ENCODE measurements at regions not wholly inside any gene's neighbourhood (a gene's known extent, or its start where the extent isn't known, plus 50 kb on each side); places are given as distances from the start of the nearest gene placed in this dataset.
"Not testable (repeated sequence)": the region's sequence is repeated elsewhere in the genome, so short reads cannot be mapped to it uniquely, and the experiment has no call there.

DNA sequence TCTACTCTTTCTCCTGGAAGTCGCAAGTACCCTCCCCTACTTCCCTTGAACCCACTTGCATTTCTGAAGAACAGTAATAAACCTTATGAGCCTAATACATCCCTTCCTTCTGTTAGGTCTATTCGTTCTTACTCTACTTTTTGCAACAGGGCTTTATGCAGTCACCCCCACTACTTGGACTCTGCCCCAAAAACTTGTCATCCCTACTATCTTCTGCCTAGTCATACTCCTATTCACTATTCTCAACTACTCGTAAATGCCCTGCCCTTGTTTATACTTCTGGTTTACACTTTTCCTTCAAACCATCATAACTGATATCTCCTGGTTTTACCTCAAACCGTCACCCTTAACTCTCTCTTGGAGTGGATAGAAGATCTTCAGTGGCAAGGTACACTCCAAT lies 55.2 kb upstream of the SLIT2 start:
- no peak for DNase-seq (ENCODE audit: low spot score)

DNA sequence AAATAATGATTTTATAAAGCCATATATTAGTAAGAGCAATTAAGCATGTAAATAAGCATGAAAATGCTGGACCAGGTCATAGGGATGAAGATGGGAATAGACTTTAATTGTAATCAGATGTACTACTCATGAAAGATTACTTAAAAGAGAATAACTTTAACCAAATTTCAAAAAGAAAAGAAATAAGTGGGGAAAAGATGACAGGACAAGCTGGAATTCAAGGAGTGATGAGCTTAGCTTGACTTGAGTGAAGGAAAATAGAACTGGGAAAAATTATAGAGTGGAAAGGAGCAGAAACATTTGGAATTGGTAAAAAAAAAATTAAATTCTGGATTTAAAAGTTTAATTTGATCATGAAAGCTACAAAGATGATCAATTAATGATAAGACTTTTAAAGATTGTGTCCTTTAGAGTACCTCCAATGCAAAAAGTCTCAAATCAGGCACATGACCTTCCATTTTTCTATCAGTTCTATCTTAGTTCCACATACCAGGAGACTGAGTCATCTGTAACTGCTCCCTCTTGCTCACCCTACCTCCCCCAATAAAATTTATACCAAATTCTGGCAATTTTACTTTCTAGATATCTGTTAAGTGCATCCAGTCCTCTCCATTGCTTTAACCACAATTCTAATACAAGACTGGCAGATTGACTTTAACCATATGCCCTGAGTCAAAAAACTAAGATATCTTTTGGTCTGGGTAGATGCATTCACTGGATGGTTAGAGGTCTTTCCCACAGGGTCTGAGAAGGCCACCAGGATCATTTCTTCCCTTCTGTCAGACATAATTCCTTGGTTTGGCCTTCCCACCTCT lies 56.4 kb upstream of the SLIT2 start:
- no peak for DNase-seq (ENCODE audit: low spot score)

DNA sequence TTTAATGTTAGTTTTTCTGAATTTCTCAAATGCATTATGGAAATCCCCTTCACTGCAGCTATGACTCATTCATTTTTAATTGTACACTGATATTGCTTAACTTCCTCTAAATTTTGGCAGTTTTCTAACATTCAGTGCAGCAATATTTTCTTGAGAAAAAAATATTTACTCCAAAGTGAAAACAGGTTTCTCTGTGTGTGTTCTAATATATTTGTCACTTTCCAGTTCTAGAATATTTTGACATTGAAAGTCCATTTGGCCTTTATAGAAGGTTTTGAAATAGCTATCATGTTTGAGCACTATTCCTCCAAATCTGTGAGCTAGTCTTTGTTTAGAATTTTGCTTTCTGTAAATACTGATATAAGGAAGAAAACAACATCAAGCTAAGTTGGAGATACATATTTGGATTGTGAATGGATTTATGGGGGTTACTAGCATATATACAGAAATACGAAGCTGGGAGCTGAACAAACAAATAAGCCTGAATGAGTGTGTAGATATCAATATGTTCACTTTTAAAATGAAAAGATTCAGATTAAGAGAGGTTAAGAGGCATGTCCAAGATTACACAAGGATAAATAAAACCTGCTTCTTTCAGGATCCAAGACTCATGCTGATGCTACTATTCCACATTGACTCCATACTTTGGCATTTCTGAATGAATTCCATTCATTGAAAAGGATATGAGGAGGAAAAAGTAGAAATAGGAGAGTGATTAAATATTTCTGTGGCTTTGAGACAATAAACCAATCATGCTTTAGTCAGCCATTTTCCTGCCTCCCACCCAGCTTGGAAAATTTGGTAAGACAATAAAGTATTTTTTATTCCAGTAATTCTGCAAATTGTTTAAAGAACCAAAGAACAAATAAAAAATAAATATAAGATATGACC lies 57.3 kb upstream of the SLIT2 start:
- peak; percentile 53 for DNase-seq (ENCODE audit: low spot score)

DNA sequence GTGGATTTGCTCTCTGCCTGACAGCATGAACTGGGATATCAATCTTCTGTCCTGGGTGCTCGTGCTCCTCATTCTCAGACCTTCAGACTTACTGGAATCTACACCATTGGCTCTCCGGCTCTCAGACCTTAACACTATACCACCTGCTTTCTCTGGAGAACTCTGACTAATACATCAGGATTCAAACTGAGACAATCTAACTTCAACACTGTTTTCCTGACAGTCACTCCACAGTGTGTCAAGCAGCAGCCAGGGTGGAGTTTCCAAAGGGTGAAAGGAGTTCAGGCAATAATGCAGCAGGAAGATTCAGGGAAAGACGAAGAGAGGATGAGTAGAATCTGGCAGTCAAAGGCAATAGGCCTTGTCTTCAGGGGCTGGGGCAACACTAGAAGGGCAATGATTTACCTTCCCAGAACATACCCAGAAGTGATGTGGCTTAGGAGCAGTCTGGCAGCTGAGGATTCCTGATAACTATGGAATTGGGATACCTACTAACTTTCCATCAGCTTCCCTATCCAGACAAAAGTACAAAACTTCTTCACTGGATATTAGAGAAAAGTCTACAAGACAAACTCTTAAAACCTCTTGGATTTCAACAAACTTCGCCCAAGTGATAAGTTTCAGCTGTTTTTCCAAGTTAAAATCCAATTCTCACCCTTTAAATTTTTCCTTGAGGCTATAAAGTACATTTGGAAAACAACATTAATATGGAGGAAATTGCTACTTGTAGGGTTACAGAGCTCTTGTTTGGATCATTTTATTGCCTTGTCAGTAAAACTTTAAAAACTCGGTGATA lies 58.4 kb upstream of the SLIT2 start:
- DNase-seq (ENCODE audit: low spot score): no peak

DNA sequence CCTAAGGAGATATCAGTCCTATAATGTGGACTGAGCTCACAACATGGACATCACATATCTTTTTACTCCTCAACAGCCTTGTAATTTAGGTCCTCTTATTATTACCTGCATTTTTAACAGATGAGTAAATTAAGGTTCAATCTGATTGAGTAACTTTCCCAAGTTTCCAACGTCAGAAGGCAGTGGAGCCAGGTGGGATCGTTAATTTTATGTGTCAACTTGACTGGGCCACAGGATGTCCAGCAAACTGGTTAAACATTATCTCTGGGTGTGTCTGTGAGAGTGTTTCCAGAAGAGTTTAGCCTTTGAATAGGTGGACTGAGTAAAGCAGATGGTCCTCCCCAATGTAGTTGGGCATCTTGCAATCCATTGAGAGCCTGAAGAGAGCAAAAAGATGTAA lies 59.0 kb upstream of the SLIT2 start:
- DNase-seq (ENCODE audit: low spot score): no peak

DNA sequence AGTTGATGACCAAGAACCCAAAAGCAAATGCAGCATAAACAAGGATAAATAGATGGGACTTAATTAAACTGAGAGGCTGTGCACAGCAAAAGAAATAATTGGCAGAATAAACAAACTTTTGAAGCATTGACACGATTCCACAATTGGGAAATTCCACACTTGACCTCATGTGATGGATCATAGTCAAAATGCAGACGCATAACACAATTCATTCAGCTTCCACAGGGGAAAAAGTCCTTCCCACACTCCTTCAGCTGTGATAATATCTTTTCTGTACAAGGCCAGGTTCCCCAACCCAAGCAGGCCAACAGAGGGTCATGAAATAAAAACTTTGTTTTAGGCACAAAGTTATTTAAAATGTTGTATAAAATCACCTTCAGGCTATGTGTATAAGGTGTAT lies 66.6 kb upstream of the SLIT2 start:
- no peak for DNase-seq (ENCODE audit: low spot score)

DNA sequence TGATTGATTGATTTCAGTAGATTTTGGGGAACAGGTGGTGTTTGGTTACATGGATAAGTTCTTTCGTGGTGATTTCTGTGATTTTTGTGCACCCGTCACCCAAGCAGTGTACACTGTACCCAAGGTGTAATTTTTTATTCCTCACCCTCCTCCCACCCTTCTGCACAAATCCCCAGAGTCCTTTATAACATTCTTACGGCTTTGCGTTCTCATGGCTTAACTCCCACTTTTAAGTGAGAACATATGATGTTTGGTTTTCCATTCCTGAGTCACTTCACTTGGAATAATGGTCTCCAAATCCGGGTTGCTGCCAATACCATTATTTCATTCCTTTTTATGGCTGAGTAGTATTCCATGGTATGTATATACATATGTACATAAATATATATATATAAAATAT lies 68.6 kb upstream of the SLIT2 start:
- not testable (repeated sequence) for DNase-seq (ENCODE audit: low spot score)

DNA sequence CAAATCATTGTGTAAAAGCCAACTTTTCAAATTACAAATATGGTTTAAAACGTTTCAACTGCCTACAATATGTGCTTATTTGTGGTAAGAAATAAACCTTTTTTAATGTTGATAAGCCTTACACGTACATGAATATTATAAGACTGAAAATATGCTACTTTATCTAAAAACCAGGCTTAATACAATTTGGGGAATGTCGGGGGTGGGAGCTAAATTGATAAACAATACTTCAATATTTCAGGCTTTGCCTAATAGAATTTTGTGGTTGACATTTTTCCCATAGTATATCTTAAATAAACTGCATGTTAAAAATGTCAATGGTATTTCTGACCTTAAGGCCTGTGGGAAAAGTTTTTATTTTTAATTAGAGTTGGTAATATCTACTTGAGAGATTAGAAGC lies 69.8 kb upstream of the SLIT2 start:
- no peak for DNase-seq (ENCODE audit: low spot score)

DNA sequence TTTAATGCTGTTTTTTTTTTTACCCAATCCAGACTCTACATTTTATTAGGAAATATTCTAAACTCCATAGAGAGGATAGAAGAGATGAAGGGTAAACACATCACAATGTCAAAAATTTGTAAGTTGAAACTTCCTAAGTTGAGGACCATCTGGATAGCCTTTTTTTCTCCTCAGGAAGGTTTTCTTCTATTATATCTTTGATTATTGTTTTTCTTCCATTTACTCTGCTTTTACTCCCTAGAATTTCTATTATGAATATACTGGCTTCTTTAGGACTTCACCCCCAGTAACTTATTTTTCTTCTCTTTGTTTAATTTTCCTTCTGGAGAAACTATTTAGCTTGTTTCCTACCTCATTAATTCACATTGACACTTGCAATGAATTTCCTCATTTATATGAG lies 71.2 kb upstream of the SLIT2 start:
- DNase-seq (ENCODE audit: low spot score): no peak

DNA sequence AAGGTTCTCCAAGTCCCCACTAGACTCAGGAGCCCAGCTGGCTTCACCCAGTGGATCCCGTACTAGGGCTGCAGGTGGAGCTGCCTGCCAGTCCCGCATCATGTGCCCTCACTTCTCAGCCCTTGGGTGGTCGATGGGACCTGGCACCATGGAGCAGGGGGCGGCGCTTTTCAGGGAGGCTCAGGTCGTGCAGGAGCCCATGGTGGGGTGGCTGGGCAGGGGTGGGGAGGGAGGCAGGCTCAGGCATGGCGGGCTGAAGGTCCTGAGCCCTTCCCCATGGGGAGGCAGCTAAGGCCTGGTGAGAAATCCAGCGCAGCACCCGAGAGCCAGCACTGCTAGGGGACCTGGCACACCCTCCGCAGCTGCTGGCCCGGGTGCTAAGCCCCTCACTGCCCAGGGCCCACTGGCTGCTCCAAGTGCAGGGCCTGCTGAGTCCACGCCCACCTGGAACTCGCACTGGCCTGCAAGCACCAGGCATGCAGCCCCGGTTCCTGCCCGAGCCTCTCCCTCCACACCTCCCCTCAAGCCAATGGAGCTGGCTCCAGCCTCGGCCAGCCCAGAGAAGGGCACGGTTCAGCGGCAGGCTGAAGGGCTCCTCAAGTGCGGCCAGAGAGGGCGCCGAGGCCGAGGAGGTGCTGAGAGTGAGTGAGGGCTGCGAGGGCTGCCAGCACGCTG lies 72.7 kb upstream of the SLIT2 start:
- DNase-seq (ENCODE audit: low spot score): no peak

DNA sequence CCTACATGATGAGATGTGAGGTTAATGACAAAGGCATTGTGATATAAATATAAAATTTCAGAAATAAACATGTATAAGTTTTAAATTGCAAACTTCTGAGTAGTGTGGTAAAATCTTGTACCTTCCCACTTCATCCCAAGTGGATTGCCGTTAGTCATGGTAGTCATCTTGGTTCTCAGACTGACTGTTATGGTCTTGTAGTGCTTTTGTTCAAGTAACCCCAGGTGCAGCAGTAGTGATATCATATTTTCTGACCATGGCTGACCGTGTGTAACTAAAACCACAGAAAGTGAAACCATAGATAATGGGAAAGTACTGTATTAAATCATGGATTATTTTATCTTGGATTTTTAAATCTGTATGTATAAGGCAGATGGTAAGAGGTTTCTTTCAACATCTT lies 74.8 kb upstream of the SLIT2 start:
- no peak for DNase-seq (ENCODE audit: low spot score)

DNA sequence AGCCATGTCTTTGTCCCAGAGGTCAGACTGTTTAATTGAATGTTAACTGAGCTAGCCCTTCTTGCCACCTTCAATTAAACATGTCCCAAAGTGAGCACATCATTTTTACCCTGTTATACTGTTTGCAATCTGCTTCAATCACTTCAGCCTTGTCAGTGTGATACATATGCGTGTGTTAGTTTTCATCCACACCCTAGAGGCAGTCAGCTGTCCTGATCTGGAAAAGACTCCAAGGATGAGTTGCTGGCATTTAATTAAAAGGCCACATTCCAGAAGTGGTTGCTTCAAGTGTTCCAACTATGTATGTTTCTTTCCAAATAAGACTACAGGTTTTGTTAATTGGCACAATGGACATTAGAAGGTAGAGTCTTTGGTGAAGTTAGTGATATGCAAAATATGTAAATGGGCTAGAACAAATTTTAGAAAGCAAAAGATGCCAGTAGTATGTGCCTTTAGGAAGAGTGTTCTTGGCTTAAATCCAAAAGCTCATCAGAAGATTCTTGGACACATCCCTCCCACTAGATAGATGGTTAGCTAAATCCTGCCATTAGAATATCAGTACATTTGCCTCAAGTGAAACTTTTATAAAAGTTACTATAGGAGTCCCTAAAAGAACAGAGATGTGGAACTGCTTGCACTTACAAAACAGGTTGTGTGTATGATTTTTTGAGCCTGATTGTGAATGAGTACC lies 79.5 kb upstream of the SLIT2 start:
- DNase-seq (ENCODE audit: low spot score): peak; percentile 62

DNA sequence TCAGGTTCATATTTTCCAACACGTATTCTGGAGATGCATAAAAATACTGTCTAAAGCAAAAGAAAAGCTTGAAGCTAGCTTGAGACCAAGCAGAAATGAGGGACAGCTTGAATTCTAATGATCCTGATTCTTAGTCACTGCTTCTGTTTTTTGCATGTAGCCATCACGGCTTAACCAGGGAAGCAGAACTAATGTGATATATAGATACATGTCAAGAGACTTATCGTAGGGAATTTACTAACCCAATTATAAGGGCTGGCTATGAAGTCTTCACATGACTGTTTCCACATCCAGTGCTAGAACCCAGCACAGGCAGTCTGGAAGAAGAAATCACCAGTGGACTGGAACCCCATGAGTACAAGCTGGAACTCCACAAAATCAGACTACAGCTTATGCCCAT lies 85.2 kb upstream of the SLIT2 start:
- no peak for DNase-seq (ENCODE audit: low spot score)

DNA sequence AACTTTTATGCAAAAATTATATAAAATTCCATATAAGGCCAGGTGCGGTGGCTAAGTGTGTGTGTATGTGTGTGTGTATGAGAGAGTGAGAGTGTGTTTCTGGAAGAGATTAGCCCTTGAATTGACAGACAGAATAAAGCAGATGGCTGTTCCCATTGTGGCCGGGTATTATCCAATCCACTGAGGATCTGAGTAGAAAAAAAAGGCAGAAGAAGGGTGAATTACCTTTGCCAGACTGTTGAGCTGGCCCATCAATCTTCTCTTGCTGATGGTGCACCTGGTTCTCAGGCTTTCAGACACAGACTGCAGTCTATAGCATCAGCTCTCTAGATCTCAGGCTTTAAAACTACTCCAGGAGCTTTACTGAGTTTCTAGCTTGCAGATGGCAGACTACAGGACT lies 92.2 kb upstream of the SLIT2 start:
- DNase-seq (ENCODE audit: low spot score): no peak

DNA sequence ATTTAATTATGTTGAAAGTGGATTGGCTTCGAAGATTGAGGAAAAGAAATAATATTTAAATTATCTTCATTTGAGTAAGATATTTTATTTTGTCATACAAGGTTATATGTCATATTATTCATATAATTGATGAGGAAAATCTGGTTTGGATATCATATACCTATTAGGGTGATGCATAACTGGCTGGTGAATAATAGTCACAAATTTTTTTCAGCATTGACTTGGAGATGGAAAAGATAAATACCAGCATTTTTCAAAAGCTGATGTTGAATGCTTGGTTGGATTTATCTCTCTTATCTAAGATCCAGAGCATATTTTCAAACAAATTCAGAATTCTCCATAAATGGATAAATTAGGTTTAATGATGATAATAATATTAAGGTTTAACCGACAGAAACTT lies 93.5 kb upstream of the SLIT2 start:
- no peak for DNase-seq (ENCODE audit: low spot score)

DNA sequence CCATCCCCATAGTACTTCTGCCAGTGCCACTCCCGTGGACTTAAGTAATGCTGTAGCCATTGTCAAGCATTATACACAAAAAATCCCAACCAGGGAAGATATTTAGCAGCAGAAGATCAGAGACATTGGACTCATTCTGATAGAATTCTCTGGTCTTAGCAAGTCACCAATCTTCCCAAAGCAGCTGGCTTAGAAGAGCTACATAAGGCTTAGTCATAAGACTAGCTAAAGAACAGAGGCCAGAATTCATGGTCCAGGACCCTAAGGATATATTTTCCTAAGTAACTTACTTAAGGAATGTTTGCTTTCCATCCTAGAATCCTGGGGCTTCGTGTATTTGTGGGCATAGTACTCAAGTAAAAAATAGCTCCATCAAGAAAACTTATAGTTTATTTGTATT lies 100.3 kb upstream of the SLIT2 start:
- DNase-seq (ENCODE audit: low spot score): no peak

DNA sequence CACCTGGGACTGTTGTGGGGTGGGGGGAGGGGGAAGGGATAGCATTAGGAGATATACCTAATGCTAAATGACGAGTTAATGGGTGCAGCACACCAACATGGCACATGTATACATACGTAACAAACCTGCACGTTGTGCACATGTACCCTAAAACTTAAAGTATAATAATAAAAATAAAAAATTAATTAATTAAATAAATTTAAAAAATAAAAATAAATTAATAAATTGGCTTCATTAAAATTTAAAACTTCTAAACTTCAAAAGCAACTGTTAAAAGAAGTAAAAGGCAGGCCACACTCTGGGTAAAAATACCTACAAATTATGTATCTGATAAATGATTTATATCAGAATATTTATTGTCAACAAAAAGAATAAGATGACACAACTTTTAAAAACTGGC lies 102.6 kb upstream of the SLIT2 start:
- DNase-seq (ENCODE audit: low spot score): not testable (repeated sequence)

DNA sequence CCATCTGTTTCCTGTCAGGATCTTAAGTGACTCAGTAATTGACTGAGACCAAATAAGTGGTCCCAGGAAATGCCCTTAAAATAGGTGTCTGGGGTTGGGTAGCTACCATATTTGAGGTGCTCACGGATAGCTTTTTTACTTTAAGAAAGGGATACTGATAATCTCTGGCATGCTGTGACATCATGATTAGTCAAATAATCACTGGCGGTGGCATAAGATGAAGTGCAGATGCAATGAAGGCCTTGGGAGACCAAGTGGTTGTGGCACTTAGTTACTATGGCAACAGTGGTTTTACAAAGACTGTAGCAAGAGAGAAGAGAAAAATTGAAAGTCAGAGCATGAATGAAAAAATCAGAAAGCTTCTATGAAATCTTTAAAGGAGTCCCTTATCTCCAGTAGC lies 114.5 kb upstream of the SLIT2 start:
- peak; percentile 10 for DNase-seq (ENCODE audit: low spot score)

DNA sequence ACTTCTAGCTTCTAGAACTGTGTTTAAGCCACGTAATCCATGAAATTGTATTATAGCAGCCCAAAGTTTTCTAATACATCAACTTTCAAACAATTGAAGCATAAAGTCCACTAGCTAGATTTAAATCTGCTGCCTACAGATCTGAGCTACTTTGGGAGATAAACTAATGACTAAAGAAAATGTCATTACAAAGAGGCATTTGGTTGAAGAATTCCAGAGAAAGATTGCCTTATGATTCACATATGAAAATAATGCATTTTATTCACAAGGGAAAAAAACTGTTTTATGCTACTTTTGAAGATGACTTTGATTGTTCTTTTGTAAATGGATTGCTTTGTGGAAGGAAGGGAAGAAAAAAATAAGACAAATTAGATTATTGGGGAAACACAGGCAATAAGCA lies 124.1 kb upstream of the SLIT2 start:
- DNase-seq (ENCODE audit: low spot score): peak; percentile 17

DNA sequence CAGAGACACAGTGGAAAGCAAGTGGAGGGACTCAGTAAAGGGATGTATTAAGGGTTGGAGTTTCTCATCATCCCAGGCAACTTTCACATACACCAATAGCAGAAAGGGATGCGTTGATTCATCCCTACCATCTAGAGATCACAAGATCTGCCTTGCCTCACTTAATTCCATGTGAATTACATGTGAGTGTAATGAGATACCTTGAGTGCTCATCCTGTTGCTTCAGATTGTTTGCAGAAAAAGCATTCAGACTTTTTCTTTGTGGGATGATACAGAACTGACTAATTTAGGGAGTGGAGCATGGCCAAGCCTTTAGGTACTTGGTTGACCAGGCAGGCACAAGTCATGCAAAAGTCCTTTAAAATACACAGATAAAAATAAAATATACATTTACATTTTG lies 124.8 kb upstream of the SLIT2 start:
- peak; percentile 30 for DNase-seq (ENCODE audit: low spot score)

DNA sequence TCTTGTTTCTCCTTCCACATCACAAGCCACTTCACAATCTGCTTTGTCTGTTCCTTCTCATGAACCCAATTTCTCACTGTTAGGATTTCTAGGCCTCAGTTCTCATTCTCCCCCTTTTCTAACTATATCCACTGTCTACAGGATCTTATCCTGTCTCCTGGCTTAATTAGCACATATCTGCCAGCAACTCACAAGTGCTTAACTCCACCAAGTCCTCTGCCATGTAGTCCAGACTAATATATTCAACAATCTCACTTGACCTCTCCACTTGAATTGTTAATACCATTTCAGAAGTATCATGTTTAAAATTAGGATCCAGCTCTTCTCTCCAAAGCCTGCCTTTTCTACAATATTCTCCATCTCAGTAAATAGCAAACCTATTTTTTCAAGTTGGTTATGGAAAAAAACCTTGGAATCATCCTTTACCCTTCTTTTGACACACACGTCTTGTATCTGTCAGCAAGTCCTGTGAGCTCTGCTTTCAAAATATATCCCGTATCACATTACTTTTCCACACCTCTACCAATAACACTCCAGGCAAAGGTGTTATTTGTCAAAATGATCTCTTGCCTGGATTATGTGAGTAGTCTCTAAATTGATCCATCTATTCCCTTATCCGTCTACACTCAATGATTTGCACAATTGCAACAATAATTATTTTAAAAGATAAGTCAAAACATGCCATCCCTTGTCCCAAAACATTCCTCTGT lies 127.2 kb upstream of the SLIT2 start:
- no peak for DNase-seq (ENCODE audit: low spot score)
